ENCODE measurements at regions not wholly inside any gene's neighbourhood (a gene's known extent, or its start where the extent isn't known, plus 50 kb on each side); places are given as distances from the start of the nearest gene placed in this dataset.

- H4K20me1 ChIP-seq (ENCODE audit: low read depth, low read length): no peaks in the 10 kb centered on the region
- H3K79me2 ChIP-seq (ENCODE audit: insufficient read depth, low read length): no peaks in the 10 kb centered on the region
- H3K4me3 ChIP-seq (ENCODE audit: insufficient read depth, low read length, poor library complexity, severe bottlenecking): no peak overlapping the region
- H2AFZ ChIP-seq (ENCODE audit: low read depth, low read length, severe bottlenecking): no peak overlapping the region
- H3F3A ChIP-seq (ENCODE audit: insufficient read depth): no peaks in the 10 kb centered on the region
- no peak overlapping the region for H3K27ac ChIP-seq (ENCODE audit: low read depth, low read length)
- H3K4me2 ChIP-seq (ENCODE audit: low read depth, low read length, poor library complexity, severe bottlenecking): no peak overlapping the region
- no peaks in the 10 kb centered on the region for H3K36me3 ChIP-seq (ENCODE audit: low read length)
- H3K9ac ChIP-seq (ENCODE audit: low read length): no peak overlapping the region
- no peaks in the 10 kb centered on the region for H3K9me2 ChIP-seq (replicated peaks; ENCODE audit: insufficient read depth, low read length)
- TF ChIP-seq EZH2phosphoT487 (conservative IDR thresholded peaks at IDR 0.05; ENCODE audit: low read length): no peak
- TF ChIP-seq, protein P1, sequence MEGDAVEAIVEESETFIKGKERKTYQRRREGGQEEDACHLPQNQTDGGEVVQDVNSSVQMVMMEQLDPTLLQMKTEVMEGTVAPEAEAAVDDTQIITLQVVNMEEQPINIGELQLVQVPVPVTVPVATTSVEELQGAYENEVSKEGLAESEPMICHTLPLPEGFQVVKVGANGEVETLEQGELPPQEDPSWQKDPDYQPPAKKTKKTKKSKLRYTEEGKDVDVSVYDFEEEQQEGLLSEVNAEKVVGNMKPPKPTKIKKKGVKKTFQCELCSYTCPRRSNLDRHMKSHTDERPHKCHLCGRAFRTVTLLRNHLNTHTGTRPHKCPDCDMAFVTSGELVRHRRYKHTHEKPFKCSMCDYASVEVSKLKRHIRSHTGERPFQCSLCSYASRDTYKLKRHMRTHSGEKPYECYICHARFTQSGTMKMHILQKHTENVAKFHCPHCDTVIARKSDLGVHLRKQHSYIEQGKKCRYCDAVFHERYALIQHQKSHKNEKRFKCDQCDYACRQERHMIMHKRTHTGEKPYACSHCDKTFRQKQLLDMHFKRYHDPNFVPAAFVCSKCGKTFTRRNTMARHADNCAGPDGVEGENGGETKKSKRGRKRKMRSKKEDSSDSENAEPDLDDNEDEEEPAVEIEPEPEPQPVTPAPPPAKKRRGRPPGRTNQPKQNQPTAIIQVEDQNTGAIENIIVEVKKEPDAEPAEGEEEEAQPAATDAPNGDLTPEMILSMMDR (IDR thresholded peaks at IDR 0.05; ENCODE audit: insufficient read depth, low read length, poor library complexity, severe bottlenecking): no peak
- no peaks in the 10 kb centered on the region for H3K9me3 ChIP-seq (ENCODE audit: insufficient read depth, low read length)
- H3K27me3 ChIP-seq (ENCODE audit: low read length): no peaks in the 10 kb centered on the region
Observed at GRCh38 chr16:79949417-79949816, 348.9 kb upstream of the MAF start.

DNA sequence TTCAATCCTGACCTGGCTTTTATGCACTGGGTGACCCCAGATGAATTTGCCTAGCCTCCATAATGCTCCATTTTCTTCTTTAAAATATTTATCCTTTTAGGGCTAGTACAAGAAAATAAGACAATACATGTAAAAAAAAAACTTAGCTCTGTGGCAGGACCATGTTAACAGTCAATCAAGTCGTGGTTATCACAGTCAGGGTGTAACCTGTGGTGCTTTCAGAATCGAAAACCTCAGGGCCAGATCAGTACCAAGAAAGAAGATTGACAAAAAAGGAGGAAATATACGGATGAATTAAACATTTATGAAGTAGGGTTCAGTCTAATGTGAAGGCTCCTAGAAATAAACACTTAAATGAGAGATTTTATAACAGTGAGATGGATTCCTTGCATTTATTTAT lies 347.2 kb upstream of the MAF start:
- H3K27ac ChIP-seq (ENCODE audit: low read depth, low read length): no peak overlapping the region
- H3K79me2 ChIP-seq (ENCODE audit: insufficient read depth, low read length): no peaks in the 10 kb centered on the region
- H3K9me3 ChIP-seq (ENCODE audit: insufficient read depth, low read length): no peaks in the 10 kb centered on the region
- no peak overlapping the region for H3K9ac ChIP-seq (ENCODE audit: low read length)
- no peaks in the 10 kb centered on the region for H3K9me2 ChIP-seq (replicated peaks; ENCODE audit: insufficient read depth, low read length)
- no peaks in the 10 kb centered on the region for H3F3A ChIP-seq (ENCODE audit: insufficient read depth)
- no peaks in the 10 kb centered on the region for H3K36me3 ChIP-seq (ENCODE audit: low read length)
- no peak overlapping the region for H3K4me2 ChIP-seq (ENCODE audit: low read depth, low read length, poor library complexity, severe bottlenecking)
- H2AFZ ChIP-seq (ENCODE audit: low read depth, low read length, severe bottlenecking): no peak overlapping the region
- H3K4me3 ChIP-seq (ENCODE audit: insufficient read depth, low read length, poor library complexity, severe bottlenecking): no peak overlapping the region
- no peaks in the 10 kb centered on the region for H4K20me1 ChIP-seq (ENCODE audit: low read depth, low read length)
- no peaks in the 10 kb centered on the region for H3K27me3 ChIP-seq (ENCODE audit: low read length)
- no peak for TF ChIP-seq EZH2phosphoT487 (conservative IDR thresholded peaks at IDR 0.05; ENCODE audit: low read length)
- TF ChIP-seq, protein P1 (IDR thresholded peaks at IDR 0.05; ENCODE audit: insufficient read depth, low read length, poor library complexity, severe bottlenecking): no peak

DNA sequence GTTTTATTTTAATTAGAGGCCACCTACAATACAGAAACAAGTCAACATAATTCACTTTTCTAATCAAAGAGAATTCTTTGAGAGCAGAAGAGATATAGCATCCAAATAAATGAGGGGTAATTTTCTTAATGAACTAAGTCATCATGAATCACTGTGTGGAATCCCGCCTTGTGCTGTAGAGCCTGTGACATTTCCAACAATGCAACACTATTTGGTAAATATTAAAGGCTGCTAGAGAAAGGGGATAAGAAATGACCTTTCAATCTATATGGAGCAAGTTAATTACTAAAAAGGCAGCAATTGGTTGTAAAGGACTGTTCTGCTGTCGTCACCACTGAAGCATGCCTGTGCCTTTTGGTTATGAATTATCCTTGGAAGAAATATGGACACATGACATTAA lies 345.7 kb upstream of the MAF start:
- Histone ChIP-seq H3K9ac (ENCODE audit: low read length) (no peak overlapping the region), H3K9me3 (ENCODE audit: insufficient read depth, low read length) (no peaks in the 10 kb centered on the region), H4K20me1 (ENCODE audit: low read depth, low read length) (no peaks in the 10 kb centered on the region), H3K27ac (ENCODE audit: low read depth, low read length) (no peak overlapping the region), H3K79me2 (ENCODE audit: insufficient read depth, low read length) (no peaks in the 10 kb centered on the region), H3K27me3 (ENCODE audit: low read length) (no peaks in the 10 kb centered on the region), H3K4me3 (ENCODE audit: insufficient read depth, low read length, poor library complexity, severe bottlenecking) (no peak overlapping the region), H3K36me3 (ENCODE audit: low read length) (no peaks in the 10 kb centered on the region), H3F3A (ENCODE audit: insufficient read depth) (no peaks in the 10 kb centered on the region), H3K9me2 (replicated peaks; ENCODE audit: insufficient read depth, low read length) (no peaks in the 10 kb centered on the region), H3K4me2 (ENCODE audit: low read depth, low read length, poor library complexity, severe bottlenecking) (no peak overlapping the region), H2AFZ (ENCODE audit: low read depth, low read length, severe bottlenecking) (no peak overlapping the region)
- TF ChIP-seq, protein P1 (IDR thresholded peaks at IDR 0.05; ENCODE audit: insufficient read depth, low read length, poor library complexity, severe bottlenecking): no peak
- TF ChIP-seq EZH2phosphoT487 (conservative IDR thresholded peaks at IDR 0.05; ENCODE audit: low read length): no peak

Data from SU-DHL-6 (cell line).